ENCODE measurements at regions not wholly inside any gene's neighbourhood (a gene's known extent, or its start where the extent isn't known, plus 50 kb on each side); places are given as distances from the start of the nearest gene placed in this dataset.

GRCh38 chr12:24054416-24054815 is 104.9 kb upstream of the SOX5 start:
- Histone ChIP-seq H3K27ac (no peak overlapping the region), H3K4me3 (no peak overlapping the region), H3K36me3 (no peaks in the 10 kb centered on the region), H3K9me3 (no peaks in the 10 kb centered on the region), H3K4me1 (peaks cover 0 to 16% (median 7%) of the 10 kb centered on the region in 4 donors), H3K27me3 (no peaks in the 10 kb centered on the region)
- WGBS, 2 donors: 73 to 76% methylated on average over 3 of the region's 3 CpGs
- no peak for DNase-seq (ENCODE audit: low spot score in 2 of 2)
- TF ChIP-seq, protein P1, sequence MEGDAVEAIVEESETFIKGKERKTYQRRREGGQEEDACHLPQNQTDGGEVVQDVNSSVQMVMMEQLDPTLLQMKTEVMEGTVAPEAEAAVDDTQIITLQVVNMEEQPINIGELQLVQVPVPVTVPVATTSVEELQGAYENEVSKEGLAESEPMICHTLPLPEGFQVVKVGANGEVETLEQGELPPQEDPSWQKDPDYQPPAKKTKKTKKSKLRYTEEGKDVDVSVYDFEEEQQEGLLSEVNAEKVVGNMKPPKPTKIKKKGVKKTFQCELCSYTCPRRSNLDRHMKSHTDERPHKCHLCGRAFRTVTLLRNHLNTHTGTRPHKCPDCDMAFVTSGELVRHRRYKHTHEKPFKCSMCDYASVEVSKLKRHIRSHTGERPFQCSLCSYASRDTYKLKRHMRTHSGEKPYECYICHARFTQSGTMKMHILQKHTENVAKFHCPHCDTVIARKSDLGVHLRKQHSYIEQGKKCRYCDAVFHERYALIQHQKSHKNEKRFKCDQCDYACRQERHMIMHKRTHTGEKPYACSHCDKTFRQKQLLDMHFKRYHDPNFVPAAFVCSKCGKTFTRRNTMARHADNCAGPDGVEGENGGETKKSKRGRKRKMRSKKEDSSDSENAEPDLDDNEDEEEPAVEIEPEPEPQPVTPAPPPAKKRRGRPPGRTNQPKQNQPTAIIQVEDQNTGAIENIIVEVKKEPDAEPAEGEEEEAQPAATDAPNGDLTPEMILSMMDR (IDR thresholded peaks at IDR 0.05): no peak
- TF ChIP-seq EP300 (IDR thresholded peaks at IDR 0.05) (no peak), POLR2A (IDR thresholded peaks at IDR 0.05) (no peak)

- Histone ChIP-seq H3K4me1 (peaks cover 0 to 16% (median 0%) of the 10 kb centered on the region in 4 donors), H3K27me3 (no peaks in the 10 kb centered on the region), H3K4me3 (no peak overlapping the region), H3K9me3 (peaks cover 0 to 9% (median 0%) of the 10 kb centered on the region in 4 donors), H3K36me3 (no peaks in the 10 kb centered on the region), H3K27ac (no peak overlapping the region)
- 82 to 90% methylated on average over 3 of the region's 3 CpGs for WGBS, 2 donors
- no peak for DNase-seq (ENCODE audit: low spot score in 2 of 2)
- TF ChIP-seq, protein P1 (IDR thresholded peaks at IDR 0.05): no peak
- TF ChIP-seq POLR2A (IDR thresholded peaks at IDR 0.05) (no peak), EP300 (IDR thresholded peaks at IDR 0.05) (no peak)
Observed at GRCh38 chr12:24049728-24050127, 100.3 kb upstream of the SOX5 start.

GRCh38 chr12:24049101-24049500 is 99.6 kb upstream of the SOX5 start:
- Histone ChIP-seq H3K9me3 (peaks cover 0 to 9% (median 0%) of the 10 kb centered on the region in 4 donors), H3K27ac (no peak overlapping the region), H3K4me3 (no peak overlapping the region), H3K27me3 (no peaks in the 10 kb centered on the region), H3K4me1 (peaks cover 0 to 16% (median 0%) of the 10 kb centered on the region in 4 donors), H3K36me3 (no peaks in the 10 kb centered on the region)
- 83 to 90% methylated on average over 3 of the region's 3 CpGs for WGBS, 2 donors
- no peak for TF ChIP-seq EP300 (IDR thresholded peaks at IDR 0.05)
- TF ChIP-seq POLR2A (IDR thresholded peaks at IDR 0.05): no peak
- TF ChIP-seq, protein P1 (IDR thresholded peaks at IDR 0.05): no peak
- no peak for DNase-seq (ENCODE audit: low spot score in 2 of 2)

- TF ChIP-seq EP300 (IDR thresholded peaks at IDR 0.05): no peak
- TF ChIP-seq, protein P1 (IDR thresholded peaks at IDR 0.05): no peak
- no peak for TF ChIP-seq POLR2A (IDR thresholded peaks at IDR 0.05)
- no peak for DNase-seq (ENCODE audit: low spot score in 2 of 2)
- Histone ChIP-seq H3K9me3 (peaks cover 0 to 9% (median 0%) of the 10 kb centered on the region in 4 donors), H3K27me3 (no peaks in the 10 kb centered on the region), H3K4me1 (peaks cover 0 to 16% (median 0%) of the 10 kb centered on the region in 4 donors), H3K4me3 (no peak overlapping the region), H3K27ac (no peak overlapping the region), H3K36me3 (no peaks in the 10 kb centered on the region)
- 96% methylated on average over 4 of the region's 4 CpGs for WGBS, 2 donors
Observed at GRCh38 chr12:24048446-24048845, 99.0 kb upstream of the SOX5 start.

DNA sequence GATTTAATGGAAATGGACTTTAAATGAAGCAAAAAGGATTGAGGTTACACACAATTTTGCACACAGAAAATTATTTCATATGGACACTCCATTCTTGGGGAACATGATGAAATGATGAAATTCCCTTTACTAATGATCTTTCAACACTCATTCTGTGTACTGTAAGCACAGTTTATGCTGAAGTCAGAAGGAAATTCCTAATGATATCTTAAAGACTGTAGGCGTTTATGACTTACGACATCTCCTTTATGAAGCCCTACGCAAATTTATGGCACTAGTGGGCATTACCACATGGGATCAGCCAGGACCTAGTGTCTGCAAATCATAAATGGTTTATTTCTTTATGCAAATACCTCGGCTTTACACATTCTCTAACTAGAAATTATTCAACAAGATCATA is 97.9 kb upstream of the SOX5 start:
- WGBS, 2 donors: 91 to 96% methylated on average over 4 of the region's 4 CpGs
- Histone ChIP-seq H3K36me3 (no peaks in the 10 kb centered on the region), H3K9me3 (peaks cover 0 to 9% (median 0%) of the 10 kb centered on the region in 4 donors), H3K4me3 (no peak overlapping the region), H3K4me1 (peaks cover 0 to 17% (median 0%) of the 10 kb centered on the region in 4 donors), H3K27ac (no peak overlapping the region), H3K27me3 (no peaks in the 10 kb centered on the region)
- TF ChIP-seq POLR2A (IDR thresholded peaks at IDR 0.05) (no peak), EP300 (IDR thresholded peaks at IDR 0.05) (no peak)
- TF ChIP-seq, protein P1 (IDR thresholded peaks at IDR 0.05): no peak
- no peak for DNase-seq (ENCODE audit: low spot score in 2 of 2)
